Cardiac fibroblast (primary cell): ENCODE measurements at regions not wholly inside any gene's neighbourhood (a gene's known extent, or its start where the extent isn't known, plus 50 kb on each side); places are given as distances from the start of the nearest gene placed in this dataset.
A peak's percentile ranks its signal among the peaks of the same experiment; 100 is the strongest.

Experiments used
- DNase-seq, 2 donors: peaks; one replicate each; pipeline versions ENCODE4 v3.0.0 to v3.0.0-alpha.2; 2010; ENCODE audit warnings: low read depth in 2 of 2
- H3K4me3 ChIP-seq, 2 donors: replicated peaks in 1 of 2; 1 replicate in 1 of 2; 2 replicates in 1 of 2; pipeline ENCODE4 v1.5.1; 2011; ENCODE audit warnings: low read depth in 2 of 2, low read length in 2 of 2, mild to moderate bottlenecking in 2 of 2, moderate library complexity in 1 of 2
- TF ChIP-seq, protein P1 (sequence below): IDR thresholded peaks from one replicate; pipeline ENCODE4 v1.5.1; 2011; ENCODE audit warnings: low read depth, mild to moderate bottlenecking, low read length, inconsistent platforms

GRCh38 chr3:72022027-72022426 lies 237.1 kb upstream of the PROK2 start:
- no peak overlapping the region for H3K4me3 ChIP-seq
- no peak for DNase-seq
- TF ChIP-seq, protein P1, sequence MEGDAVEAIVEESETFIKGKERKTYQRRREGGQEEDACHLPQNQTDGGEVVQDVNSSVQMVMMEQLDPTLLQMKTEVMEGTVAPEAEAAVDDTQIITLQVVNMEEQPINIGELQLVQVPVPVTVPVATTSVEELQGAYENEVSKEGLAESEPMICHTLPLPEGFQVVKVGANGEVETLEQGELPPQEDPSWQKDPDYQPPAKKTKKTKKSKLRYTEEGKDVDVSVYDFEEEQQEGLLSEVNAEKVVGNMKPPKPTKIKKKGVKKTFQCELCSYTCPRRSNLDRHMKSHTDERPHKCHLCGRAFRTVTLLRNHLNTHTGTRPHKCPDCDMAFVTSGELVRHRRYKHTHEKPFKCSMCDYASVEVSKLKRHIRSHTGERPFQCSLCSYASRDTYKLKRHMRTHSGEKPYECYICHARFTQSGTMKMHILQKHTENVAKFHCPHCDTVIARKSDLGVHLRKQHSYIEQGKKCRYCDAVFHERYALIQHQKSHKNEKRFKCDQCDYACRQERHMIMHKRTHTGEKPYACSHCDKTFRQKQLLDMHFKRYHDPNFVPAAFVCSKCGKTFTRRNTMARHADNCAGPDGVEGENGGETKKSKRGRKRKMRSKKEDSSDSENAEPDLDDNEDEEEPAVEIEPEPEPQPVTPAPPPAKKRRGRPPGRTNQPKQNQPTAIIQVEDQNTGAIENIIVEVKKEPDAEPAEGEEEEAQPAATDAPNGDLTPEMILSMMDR = no peak

DNA sequence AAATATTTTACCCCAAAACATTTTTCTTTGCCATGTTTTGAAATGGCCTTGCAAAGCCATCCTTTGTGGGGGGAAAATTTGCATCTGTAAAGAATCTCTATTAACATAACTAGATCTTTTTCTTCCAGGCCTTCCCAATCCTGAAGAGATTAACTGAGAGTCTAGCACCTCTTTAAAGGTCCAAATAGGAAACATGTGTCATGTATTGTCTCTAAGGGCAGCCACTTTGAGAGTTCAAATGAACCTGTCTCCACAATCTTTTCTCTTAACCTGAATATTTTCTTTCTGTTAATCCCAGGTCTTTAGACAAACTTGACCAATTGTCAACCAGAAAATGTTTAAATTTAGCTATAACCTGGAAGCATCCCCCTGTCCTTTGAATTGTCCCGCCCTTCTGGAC lies 236.6 kb upstream of the PROK2 start:
- H3K4me3 ChIP-seq = no peak overlapping the region
- no peak for DNase-seq
- TF ChIP-seq, protein P1 = no peak

- TF ChIP-seq, protein P1 = no peak
- no peak overlapping the region for H3K4me3 ChIP-seq
- peak; percentile 30 to 37 for DNase-seq
Measured at GRCh38 chr3:72018343-72018984, 233.5 kb upstream of the PROK2 start.

GRCh38 chr3:72017935-72018334 lies 233.0 kb upstream of the PROK2 start:
- no peak for DNase-seq
- TF ChIP-seq, protein P1 = no peak
- H3K4me3 ChIP-seq = no peak overlapping the region

- H3K4me3 ChIP-seq = no peak overlapping the region
- DNase-seq = no peak
- TF ChIP-seq, protein P1 = no peak
Measured at GRCh38 chr3:72017311-72017710, 232.4 kb upstream of the PROK2 start.

DNA sequence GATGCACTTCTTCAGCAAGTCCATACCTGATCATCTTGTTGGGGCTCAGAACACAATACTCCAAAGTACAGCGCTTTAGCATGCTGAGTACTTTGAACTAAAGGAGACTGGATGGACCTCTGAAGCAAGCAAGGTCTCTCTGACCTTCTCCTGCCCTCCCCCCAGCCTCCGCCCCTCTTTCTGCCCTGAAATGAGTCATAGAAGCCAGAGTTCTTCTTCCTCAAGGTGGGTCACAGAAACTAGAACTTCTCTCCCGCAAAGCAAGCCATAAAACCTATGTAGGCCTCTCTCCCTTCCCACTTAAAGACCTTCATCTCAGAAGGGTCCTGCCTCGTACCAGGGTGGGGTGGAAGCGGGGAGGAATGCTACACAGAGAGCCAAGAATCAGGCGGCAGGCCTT lies 230.5 kb upstream of the PROK2 start:
- no peak overlapping the region for H3K4me3 ChIP-seq
- DNase-seq = no peak
- TF ChIP-seq, protein P1 = no peak

DNA sequence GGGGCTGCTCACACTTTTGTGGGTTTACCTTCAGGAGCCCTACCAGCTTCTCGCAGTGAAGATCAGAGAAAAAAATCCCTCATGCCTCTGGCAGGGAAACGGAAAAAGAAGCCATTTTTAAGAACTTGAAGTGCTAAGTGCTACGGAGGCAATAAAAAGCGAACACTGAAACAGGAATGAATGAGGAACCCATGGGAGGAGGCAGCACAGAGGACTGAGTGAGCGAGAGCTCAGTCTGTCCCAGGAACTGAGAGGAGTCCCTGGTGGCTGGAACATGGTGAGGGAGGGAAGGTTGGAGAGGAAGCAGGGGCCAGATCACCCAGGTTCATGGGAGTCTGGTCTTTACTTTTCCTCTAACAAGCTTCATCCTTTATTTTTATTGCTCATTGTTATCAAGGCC lies 228.1 kb upstream of the PROK2 start:
- TF ChIP-seq, protein P1 = no peak
- H3K4me3 ChIP-seq = no peak overlapping the region
- no peak for DNase-seq
